DND-41 (cell line): ENCODE measurements at regions not wholly inside any gene's neighbourhood (a gene's known extent, or its start where the extent isn't known, plus 50 kb on each side); places are given as distances from the start of the nearest gene placed in this dataset.
A peak's percentile ranks its signal among the peaks of the same experiment; 100 is the strongest.

Experiments
- ATAC-seq: fragments of 200-7000 bp; cut with Tn5 transposase; 3 replicates; pipeline ENCODE4 v1.9.1; 2021; ENCODE audit warnings: low read depth; ENCODE audit not compliant: insufficient read depth
- DNase-seq: peaks from one replicate; pipeline ENCODE4 v3.0.0-alpha.2; 2020
- H2AFZ ChIP-seq: 2 replicates; pipeline ENCODE4 v1.6.0; 2012; ENCODE audit warnings: low read depth, low read length
- H3K27ac ChIP-seq: 2 replicates; pipeline ENCODE4 v1.5.1; 2012; ENCODE audit warnings: low read length, inconsistent platforms
- H3K27me3 ChIP-seq: fragments of 200-600 bp; sonication (generic); 2 replicates; pipeline ENCODE4 v1.6.0; 2012; ENCODE audit warnings: low read length, mild to moderate bottlenecking, inconsistent platforms; ENCODE audit not compliant: insufficient read depth, poor library complexity
- H3K36me3 ChIP-seq: 2 replicates; pipeline ENCODE4 v1.5.1; 2012; ENCODE audit warnings: low read length, inconsistent platforms; ENCODE audit not compliant: insufficient read depth
- H3K4me1 ChIP-seq: 2 replicates; pipeline ENCODE4 v1.5.1; 2012; ENCODE audit warnings: mild to moderate bottlenecking, low read length; ENCODE audit not compliant: insufficient read depth
- H3K4me2 ChIP-seq: 2 replicates; pipeline ENCODE4 v1.6.0; 2012; ENCODE audit warnings: mild to moderate bottlenecking, moderate library complexity, low read length, inconsistent platforms; ENCODE audit not compliant: insufficient read depth
- H3K4me3 ChIP-seq, 2 experiments: fragments of 200-600 bp in 1 of 2; shearing (Covaris generic) in 1 of 2; 2 replicates each; pipeline ENCODE4 v1.5.1; 2012 to 2016; ENCODE audit warnings: inconsistent platforms in 2 of 2, low read length in 2 of 2, mild to moderate bottlenecking in 2 of 2, low read depth in 1 of 2, moderate library complexity in 1 of 2
- H3K79me2 ChIP-seq: 2 replicates; pipeline ENCODE4 v1.6.0; 2012; ENCODE audit warnings: low read length, inconsistent platforms; ENCODE audit not compliant: insufficient read depth
- H3K9ac ChIP-seq: 2 replicates; pipeline ENCODE4 v1.6.0; 2012; ENCODE audit warnings: low read depth, mild to moderate bottlenecking, inconsistent platforms, low read length, moderate library complexity
- H3K9me3 ChIP-seq: 2 replicates; pipeline ENCODE4 v1.5.1; 2012; ENCODE audit warnings: low read length, moderate library complexity, mild to moderate bottlenecking, inconsistent platforms; ENCODE audit not compliant: insufficient read depth, severe bottlenecking
- H4K20me1 ChIP-seq: 2 replicates; pipeline ENCODE4 v1.6.0; 2012; ENCODE audit warnings: low read length; ENCODE audit not compliant: insufficient read depth
- CTCF ChIP-seq: IDR thresholded peaks from 2 replicates; pipeline ENCODE4 v1.5.1; 2012; ENCODE audit warnings: borderline replicate concordance, low read length, moderate library complexity, mild to moderate bottlenecking; ENCODE audit not compliant: poor library complexity, severe bottlenecking; ENCODE audit errors: extremely low read depth
- EZH2 ChIP-seq: IDR thresholded peaks from 3 replicates; pipeline ENCODE4 v1.6.1; 2012; ENCODE audit warnings: borderline replicate concordance, low read depth, mild to moderate bottlenecking, moderate library complexity, low read length, inconsistent platforms; ENCODE audit not compliant: severe bottlenecking

GRCh38 chr12:126926023-126926594 is 1340.9 kb upstream of the TMEM132C start:
- no peaks in the 10 kb centered on the region for H3K4me1 ChIP-seq
- no peaks in the 10 kb centered on the region for H3K9me3 ChIP-seq
- H3K79me2 ChIP-seq, result no peaks in the 10 kb centered on the region
- no peaks in the 10 kb centered on the region for H3K27me3 ChIP-seq
- ATAC-seq, result peak; percentile 58
- no peak overlapping the region for H2AFZ ChIP-seq
- no peaks in the 10 kb centered on the region for H4K20me1 ChIP-seq
- H3K4me2 ChIP-seq, result no peak overlapping the region
- no peak overlapping the region for H3K27ac ChIP-seq
- no peak for DNase-seq
- no peak overlapping the region for H3K9ac ChIP-seq
- no peaks in the 10 kb centered on the region for H3K36me3 ChIP-seq
- no peak overlapping the region for H3K4me3 ChIP-seq
- TF ChIP-seq EZH2 (no peak), CTCF (no peak)

GRCh38 chr12:126930234-126930633 is 1336.7 kb upstream of the TMEM132C start:
- no peaks in the 10 kb centered on the region for H3K4me1 ChIP-seq
- H3K9ac ChIP-seq, result no peak overlapping the region
- no peak overlapping the region for H3K4me3 ChIP-seq
- no peaks in the 10 kb centered on the region for H3K27me3 ChIP-seq
- TF ChIP-seq EZH2 (no peak), CTCF (no peak)
- no peak overlapping the region for H2AFZ ChIP-seq
- no peak for DNase-seq
- ATAC-seq, result no peak
- H3K4me2 ChIP-seq, result no peak overlapping the region
- no peaks in the 10 kb centered on the region for H3K79me2 ChIP-seq
- no peaks in the 10 kb centered on the region for H3K36me3 ChIP-seq
- no peaks in the 10 kb centered on the region for H4K20me1 ChIP-seq
- H3K9me3 ChIP-seq, result no peaks in the 10 kb centered on the region
- H3K27ac ChIP-seq, result no peak overlapping the region

- H3K36me3 ChIP-seq, result no peaks in the 10 kb centered on the region
- H3K79me2 ChIP-seq, result no peaks in the 10 kb centered on the region
- no peak for DNase-seq
- no peaks in the 10 kb centered on the region for H3K9me3 ChIP-seq
- no peak for ATAC-seq
- no peak overlapping the region for H3K4me2 ChIP-seq
- no peak overlapping the region for H3K4me3 ChIP-seq
- no peaks in the 10 kb centered on the region for H4K20me1 ChIP-seq
- H2AFZ ChIP-seq, result no peak overlapping the region
- H3K9ac ChIP-seq, result no peak overlapping the region
- H3K27ac ChIP-seq, result no peak overlapping the region
- H3K4me1 ChIP-seq, result no peaks in the 10 kb centered on the region
- TF ChIP-seq CTCF, result no peak
- no peak for TF ChIP-seq EZH2
- no peaks in the 10 kb centered on the region for H3K27me3 ChIP-seq
These were observed 1334.8 kb upstream of the TMEM132C start for GRCh38 chr12:126932156-126932555.

- Histone ChIP-seq H2AFZ (no peak overlapping the region), H3K27me3 (no peaks in the 10 kb centered on the region), H3K27ac (no peak overlapping the region), H3K9me3 (no peaks in the 10 kb centered on the region), H3K4me2 (no peak overlapping the region), H3K4me3 (no peak overlapping the region), H3K9ac (no peak overlapping the region), H3K4me1 (no peaks in the 10 kb centered on the region), H3K36me3 (no peaks in the 10 kb centered on the region), H3K79me2 (no peaks in the 10 kb centered on the region), H4K20me1 (no peaks in the 10 kb centered on the region)
- ATAC-seq, result no peak
- TF ChIP-seq CTCF (no peak), EZH2 (no peak)
- DNase-seq, result no peak
These were observed 1331.5 kb upstream of the TMEM132C start for GRCh38 chr12:126935435-126935834.
